T-cell (primary cell): ENCODE measurements at regions not wholly inside any gene's neighbourhood (a gene's known extent, or its start where the extent isn't known, plus 50 kb on each side); places are given as distances from the start of the nearest gene placed in this dataset.
A peak's percentile ranks its signal among the peaks of the same experiment; 100 is the strongest.

Experiments
- ATAC-seq, 4 experiments: fragments of 200-7000 bp in 3 of 4; fragments of 150-1000 bp in 1 of 4; cut with Tn5 transposase; replicated peaks in 1 of 4; 1 replicate in 3 of 4; 2 replicates in 1 of 4; pipeline ENCODE4 v1.10.0; 2021; ENCODE audit warnings: moderate library complexity in 3 of 4, mild to moderate bottlenecking in 2 of 4, moderate number of reproducible peaks in 1 of 4
- CTCF ChIA-PET, 2 donors: fragments of 300-600 bp; sonication (Branson Sonifier 250); formaldehyde crosslinking; loops; one replicate each; lab custom pipeline; 2022; ENCODE audit warnings: antibody characterized with exemption in 2 of 2; lab: Charles Lee
- POLR2A ChIA-PET, 2 donors: fragments of 300-600 bp; sonication (Branson Sonifier 250); formaldehyde crosslinking; loops; one replicate each; lab custom pipeline; 2022; ENCODE audit warnings: antibody characterized with exemption in 2 of 2; lab: Charles Lee
- DNase-seq, 35 experiments: peaks; one replicate each; pipeline versions ENCODE4 v3.0.0 to v3.0.0-alpha.2; 2013 to 2023
- H3K27ac ChIP-seq: one replicate; pipeline ENCODE4 v1.5.1; 2013; ENCODE audit warnings: low read length
- H3K27me3 ChIP-seq, 2 experiments: replicated peaks in 1 of 2; 1 replicate in 1 of 2; 2 replicates in 1 of 2; pipeline versions ENCODE4 v1.6.1 to v1.7.0; 2013; ENCODE audit warnings: low read length in 1 of 2, mixed read lengths in 1 of 2; ENCODE audit not compliant: control insufficient read depth in 2 of 2, insufficient read depth in 2 of 2; ENCODE audit errors: extremely low read depth in 1 of 2
- H3K36me3 ChIP-seq, 2 donors: 1 replicate in 1 of 2; 2 replicates in 1 of 2; pipeline versions ENCODE4 v1.6.1 to v1.7.0; 2013; ENCODE audit warnings: low read length in 1 of 2; ENCODE audit not compliant: control insufficient read depth in 2 of 2, insufficient read depth in 1 of 2; ENCODE audit errors: extremely low read depth in 1 of 2
- H3K4me1 ChIP-seq, 2 experiments: 1 replicate in 1 of 2; 2 replicates in 1 of 2; pipeline versions ENCODE4 v1.6.1 to v1.7.0; 2013; ENCODE audit warnings: low read length in 2 of 2, mixed read lengths in 1 of 2; ENCODE audit not compliant: insufficient read depth in 2 of 2, control insufficient read depth in 1 of 2; ENCODE audit errors: extremely low read depth in 1 of 2
- H3K4me3 ChIP-seq, 2 donors: 1 replicate in 1 of 2; 2 replicates in 1 of 2; pipeline versions ENCODE4 v1.5.1 to v1.7.0; 2013; ENCODE audit warnings: mild to moderate bottlenecking in 2 of 2, low read length in 1 of 2, moderate library complexity in 1 of 2; ENCODE audit not compliant: control insufficient read depth in 1 of 2; ENCODE audit errors: extremely low read depth in 1 of 2
- H3K9me3 ChIP-seq: 2 replicates; pipeline ENCODE4 v1.7.0; 2013
- H3K27ac Mint-ChIP-seq, 2 donors: one replicate each; pipeline ENCODE4 v1.8.0; 2020 to 2021; ENCODE audit warnings: mild to moderate bottlenecking in 2 of 2, mixed read lengths in 2 of 2
- H3K27me3 Mint-ChIP-seq, 2 donors: one replicate each; pipeline ENCODE4 v1.8.0; 2021 to 2022; ENCODE audit warnings: mixed read lengths in 2 of 2
- H3K36me3 Mint-ChIP-seq: one replicate; pipeline ENCODE4 v1.8.0; 2021; ENCODE audit warnings: mixed read lengths
- H3K4me1 Mint-ChIP-seq, 3 donors: one replicate each; pipeline ENCODE4 v1.8.0; 2020 to 2022; ENCODE audit warnings: mixed read lengths in 3 of 3, mild to moderate bottlenecking in 1 of 3
- H3K4me3 Mint-ChIP-seq, 3 donors: one replicate each; pipeline ENCODE4 v1.8.0; 2020 to 2022; ENCODE audit warnings: mild to moderate bottlenecking in 3 of 3, mixed read lengths in 3 of 3, moderate library complexity in 3 of 3
- H3K9me3 Mint-ChIP-seq, 3 donors: one replicate each; pipeline ENCODE4 v1.8.0; 2020 to 2022; ENCODE audit warnings: mixed read lengths in 3 of 3
- WGBS: methylation state at CpG from one replicate; pipeline ENCODE4 v1.1.5; 2013; ENCODE audit warnings: missing lambda C conversion rate; ENCODE audit not compliant: insufficient coverage; 5-methylcytosine and 5-hydroxymethylcytosine counted together

DNA sequence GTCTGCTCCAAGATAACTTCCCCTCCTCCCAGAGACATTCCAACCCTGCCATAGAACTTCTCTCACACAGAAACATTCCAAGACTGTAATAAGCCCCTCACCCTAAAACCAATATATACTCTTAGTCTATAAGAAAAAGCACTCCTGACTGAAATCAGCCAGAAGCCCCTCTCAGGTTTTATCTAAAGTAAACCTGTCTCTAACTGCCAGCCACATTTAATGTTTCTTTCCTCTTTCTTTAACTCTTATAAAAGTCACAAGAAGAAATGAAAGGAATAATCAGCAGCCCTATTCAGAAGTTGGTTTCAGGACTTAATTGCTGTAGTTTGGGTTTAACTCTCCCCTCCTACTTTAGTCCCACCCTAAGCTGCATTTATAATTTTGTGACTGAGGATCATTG, 165.0 kb upstream of the ZCCHC13 start:
- H3K36me3 ChIP-seq: no peaks in the 10 kb centered on the region
- no peak for ATAC-seq
- no peaks in the 10 kb centered on the region for H3K9me3 ChIP-seq
- no peaks in the 10 kb centered on the region for H3K4me1 Mint-ChIP-seq
- ChIA-PET POLR2A (no interaction called here), CTCF (interaction anchor here in 1 of 2 donors (0.6 kb wide), 1 partner anchor 190 kb away, joined by 3 read pairs; no protein-coding TSS in a partner anchor)
- no peak overlapping the region for H3K4me3 ChIP-seq
- no peak overlapping the region for H3K4me3 Mint-ChIP-seq
- H3K4me1 ChIP-seq: no peaks in the 10 kb centered on the region
- no peak overlapping the region for H3K27ac ChIP-seq
- H3K27me3 Mint-ChIP-seq: peaks cover 0 to 5% of the 10 kb centered on the region in 2 donors
- peaks cover 2% of the 10 kb centered on the region for H3K36me3 Mint-ChIP-seq
- H3K27ac Mint-ChIP-seq: no peak overlapping the region
- H3K9me3 Mint-ChIP-seq: no peaks in the 10 kb centered on the region
- H3K27me3 ChIP-seq: no peaks in the 10 kb centered on the region
- DNase-seq: no peak

DNA sequence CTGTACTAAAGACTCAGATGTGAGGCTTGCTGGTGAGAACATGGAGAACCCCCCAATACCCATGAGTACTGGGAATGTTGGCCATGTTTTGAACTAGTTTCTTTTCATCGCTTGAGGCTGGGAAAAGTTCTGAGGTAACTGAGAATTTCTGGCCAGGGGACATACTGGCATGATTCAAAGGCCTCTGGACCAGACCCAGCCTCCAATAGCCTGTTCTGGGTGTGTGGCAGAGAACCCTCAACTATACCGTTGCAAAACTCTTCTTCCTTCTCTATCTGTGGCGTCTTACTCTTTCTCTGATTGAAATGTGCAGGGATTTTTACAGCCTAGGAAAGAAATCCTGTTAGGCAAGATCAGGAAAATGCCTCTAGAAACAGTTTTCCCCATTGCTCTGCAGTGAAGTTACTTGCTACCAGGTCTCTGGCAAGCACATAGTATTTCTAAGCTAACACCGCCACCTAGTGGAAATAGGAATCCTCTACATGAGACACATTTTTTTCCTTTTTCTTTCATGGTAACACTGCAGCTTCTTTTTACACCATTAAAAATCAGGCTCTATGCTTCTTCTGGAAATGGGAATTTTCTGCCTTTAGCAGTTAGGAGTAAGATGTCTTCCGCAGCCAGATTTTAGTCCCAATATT, 170.7 kb upstream of the ZCCHC13 start:
- Histone ChIP-seq H3K36me3 (no peaks in the 10 kb centered on the region), H3K9me3 (no peaks in the 10 kb centered on the region), H3K27ac (no peak overlapping the region), H3K27me3 (no peaks in the 10 kb centered on the region), H3K4me3 (no peak overlapping the region), H3K4me1 (no peaks in the 10 kb centered on the region)
- ATAC-seq (peak; percentile 43 to 67 (median 56)), DNase-seq (peak in 8 of 35 experiments; percentile 0 to 63 (median 10))
- Mint-ChIP-seq H3K27ac (no peak overlapping the region), H3K4me3 (no peak overlapping the region), H3K27me3 (no peaks in the 10 kb centered on the region), H3K9me3 (no peaks in the 10 kb centered on the region), H3K36me3 (peaks cover 9% of the 10 kb centered on the region), H3K4me1 (no peaks in the 10 kb centered on the region)
- WGBS: no CpG with 5 or more reads among the region's 5 CpGs
- POLR2A ChIA-PET: no interaction called here
- CTCF ChIA-PET: interaction anchor here in 1 of 2 donors (0.6 kb wide), 1 partner anchor 1559 kb away, joined by 5 read pairs; no protein-coding TSS in a partner anchor

DNA sequence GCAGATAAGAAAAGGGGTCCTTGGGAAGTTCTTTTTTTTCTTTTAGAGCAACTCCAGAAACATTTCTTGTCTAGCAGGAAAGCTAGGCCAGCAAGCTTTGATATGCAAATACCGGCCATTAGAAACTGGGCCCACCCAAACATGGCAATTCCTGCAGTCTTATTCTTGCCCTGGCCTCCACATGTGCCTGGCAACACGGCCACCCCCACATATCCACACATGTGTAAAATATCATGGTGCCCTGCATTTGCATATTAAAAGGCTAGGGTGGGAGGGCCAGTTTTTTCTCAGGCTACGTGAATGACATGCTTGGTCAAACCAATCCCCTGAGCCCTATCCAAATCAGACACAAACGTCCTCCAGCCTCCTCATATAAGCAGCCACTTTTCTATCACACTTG, 171.7 kb upstream of the ZCCHC13 start:
- ChIA-PET CTCF (interaction anchor here in 1 of 2 donors (0.6 to 0.7 kb wide), 5 partner anchors 33 to 1548 kb away, joined by 3 to 5 read pairs (median 3); no protein-coding TSS in a partner anchor), POLR2A (interaction anchor here in 1 of 2 donors (0.6 kb wide), 1 partner anchor 105 kb away, joined by 5 read pairs; no protein-coding TSS in a partner anchor)
- no peak overlapping the region for H3K4me3 ChIP-seq
- Mint-ChIP-seq H3K4me1 (no peaks in the 10 kb centered on the region), H3K27me3 (no peaks in the 10 kb centered on the region), H3K4me3 (no peak overlapping the region), H3K9me3 (no peaks in the 10 kb centered on the region), H3K27ac (no peak overlapping the region), H3K36me3 (peaks cover 9% of the 10 kb centered on the region)
- 60% methylated on average over 2 of the region's 4 CpGs for WGBS
- no peak for ATAC-seq
- no peaks in the 10 kb centered on the region for H3K36me3 ChIP-seq
- no peaks in the 10 kb centered on the region for H3K4me1 ChIP-seq
- no peak for DNase-seq
- no peaks in the 10 kb centered on the region for H3K27me3 ChIP-seq
- H3K9me3 ChIP-seq: no peaks in the 10 kb centered on the region
- H3K27ac ChIP-seq: no peak overlapping the region

DNA sequence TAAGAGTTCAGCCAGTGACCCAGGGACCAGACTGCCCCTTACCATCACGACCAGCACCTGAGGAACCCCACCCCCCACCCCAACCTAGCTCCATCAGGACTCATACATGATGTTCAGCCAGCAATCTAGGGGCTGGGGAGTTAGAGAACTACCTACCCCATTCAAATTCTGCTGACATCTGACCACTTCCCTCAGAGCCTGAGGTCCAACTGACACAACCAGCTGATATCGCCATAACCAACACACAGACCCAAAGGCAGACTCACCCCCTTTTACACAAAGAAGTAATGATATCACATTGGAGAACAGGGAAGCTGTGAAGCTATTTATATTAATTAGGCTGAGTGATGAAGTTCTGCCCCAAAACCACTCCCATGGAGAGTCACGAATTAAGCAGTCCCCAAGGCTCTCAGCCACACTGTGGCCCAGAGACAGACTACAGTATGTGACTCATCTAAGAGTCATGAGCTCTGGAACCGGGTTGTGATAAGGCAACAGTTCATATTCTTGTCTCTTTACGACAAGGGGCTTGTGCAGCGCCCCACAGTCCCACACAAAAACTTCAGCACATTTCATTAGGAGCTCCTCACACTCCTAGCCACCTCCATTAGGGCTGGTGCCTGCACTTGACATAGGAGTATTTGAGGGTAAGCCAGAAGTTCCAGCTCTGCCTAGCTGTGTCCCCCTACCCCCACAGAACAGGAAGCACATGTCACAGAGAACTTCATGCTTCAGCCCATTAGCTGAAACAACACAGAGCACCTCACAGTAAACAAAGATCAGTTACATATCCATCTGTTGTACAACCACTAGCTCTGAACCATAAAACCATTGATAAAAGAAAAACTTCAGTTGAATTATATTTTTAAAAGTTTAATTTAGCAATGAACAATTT, 184.7 kb upstream of the ZCCHC13 start:
- H3K4me3 ChIP-seq: no peak overlapping the region
- Mint-ChIP-seq H3K4me3 (no peak overlapping the region), H3K36me3 (no peaks in the 10 kb centered on the region), H3K9me3 (no peaks in the 10 kb centered on the region), H3K27me3 (peaks cover 0 to 4% of the 10 kb centered on the region in 2 donors), H3K4me1 (peaks cover 0 to 2% (median 0%) of the 10 kb centered on the region in 3 donors), H3K27ac (no peak overlapping the region)
- DNase-seq (no peak), ATAC-seq (no peak)
- H3K27ac ChIP-seq: no peak overlapping the region
- no peaks in the 10 kb centered on the region for H3K9me3 ChIP-seq
- no peaks in the 10 kb centered on the region for H3K36me3 ChIP-seq
- ChIA-PET CTCF (interaction anchor here in 1 of 2 donors (0.6 to 1.2 kb wide), 2 partner anchors 17 to 263 kb away, joined by 3 to 6 read pairs; no protein-coding TSS in a partner anchor), POLR2A (interaction anchor here in 1 of 2 donors (0.6 kb wide), 1 partner anchor 271 kb away, joined by 3 read pairs; no protein-coding TSS in a partner anchor)
- 56% methylated on average over 2 of the region's 6 CpGs for WGBS
- H3K4me1 ChIP-seq: no peaks in the 10 kb centered on the region
- H3K27me3 ChIP-seq: no peaks in the 10 kb centered on the region

DNA sequence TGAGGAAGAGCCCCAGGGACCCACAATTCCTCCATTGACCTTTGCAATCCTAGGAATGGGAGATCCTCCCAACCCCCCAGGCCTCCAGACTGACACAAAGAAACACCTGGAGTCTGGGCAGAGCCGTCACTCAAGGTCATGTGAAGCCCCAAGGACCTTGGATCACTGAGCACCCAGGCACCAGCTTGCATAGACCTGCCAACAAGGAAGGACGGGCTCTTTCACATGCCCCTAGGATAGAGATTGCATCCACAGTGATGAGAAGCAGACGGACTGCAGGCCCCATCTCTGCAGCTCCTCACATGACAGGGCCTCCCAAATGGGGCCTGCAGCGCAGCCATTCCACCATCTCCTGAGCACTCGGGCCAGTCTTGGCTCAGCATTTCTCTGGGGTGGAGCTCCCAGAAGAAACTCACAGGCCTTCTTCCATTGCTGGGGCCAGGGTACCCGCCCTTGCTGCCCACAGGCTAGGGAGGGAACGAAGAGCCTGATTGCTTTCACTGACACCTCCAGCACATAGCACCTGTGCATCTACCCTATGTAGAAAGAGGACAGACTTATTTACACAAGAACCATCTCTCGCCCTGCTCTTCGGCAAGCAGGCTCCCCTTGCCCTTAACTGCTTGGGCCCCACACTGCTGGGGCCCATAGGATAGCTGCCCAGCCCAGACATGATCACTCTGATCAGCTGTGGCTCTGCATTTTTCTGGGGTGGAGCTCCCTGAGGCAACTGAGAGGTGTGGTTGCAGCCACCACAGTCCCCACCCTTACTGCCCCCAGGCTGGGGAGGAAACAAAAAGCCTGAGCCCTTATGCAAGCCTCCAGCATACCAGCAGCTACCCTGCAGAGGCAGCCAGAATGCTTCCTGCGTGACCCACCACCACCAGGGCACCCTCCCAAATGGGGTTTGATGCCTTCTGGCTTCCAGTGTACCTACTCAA, 185.7 kb upstream of the ZCCHC13 start:
- Mint-ChIP-seq H3K27me3 (peaks cover 0 to 4% of the 10 kb centered on the region in 2 donors), H3K4me3 (no peak overlapping the region), H3K4me1 (peaks cover 0 to 2% (median 0%) of the 10 kb centered on the region in 3 donors), H3K27ac (no peak overlapping the region), H3K36me3 (no peaks in the 10 kb centered on the region), H3K9me3 (no peaks in the 10 kb centered on the region)
- 74% methylated on average over 3 of the region's 10 CpGs for WGBS
- H3K36me3 ChIP-seq: no peaks in the 10 kb centered on the region
- H3K27me3 ChIP-seq: no peaks in the 10 kb centered on the region
- no peaks in the 10 kb centered on the region for H3K4me1 ChIP-seq
- CTCF ChIA-PET: no interaction called here
- ATAC-seq (no peak), DNase-seq (no peak)
- H3K9me3 ChIP-seq: no peaks in the 10 kb centered on the region
- no peak overlapping the region for H3K27ac ChIP-seq
- POLR2A ChIA-PET: no interaction called here
- H3K4me3 ChIP-seq: no peak overlapping the region

DNA sequence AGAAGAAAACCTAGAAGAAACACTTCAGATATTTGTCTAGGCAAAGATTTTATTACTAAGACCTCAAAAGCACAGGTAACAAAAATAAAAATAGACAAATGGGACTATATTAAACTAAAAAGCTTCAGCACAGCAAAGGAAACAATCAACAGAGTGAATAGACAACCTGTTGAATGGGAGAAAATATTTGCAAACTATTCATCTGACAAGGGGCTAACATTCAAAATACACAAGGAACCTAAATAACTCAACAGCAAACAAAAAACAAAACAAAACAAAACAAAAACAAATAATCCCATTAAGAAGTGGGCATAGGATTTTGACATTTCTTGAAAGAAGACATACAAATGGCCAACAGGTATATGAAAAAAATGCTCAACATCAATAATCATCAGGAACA, 192.7 kb upstream of the ZCCHC13 start:
- Mint-ChIP-seq H3K36me3 (peaks cover 26% of the 10 kb centered on the region), H3K27ac (no peak overlapping the region), H3K4me3 (no peak overlapping the region), H3K9me3 (no peaks in the 10 kb centered on the region), H3K4me1 (no peaks in the 10 kb centered on the region), H3K27me3 (peaks cover 0 to 35% of the 10 kb centered on the region in 2 donors)
- POLR2A ChIA-PET: no interaction called here
- CTCF ChIA-PET: interaction anchor here in 1 of 2 donors (1.2 kb wide), 1 partner anchor 258 kb away, joined by 3 read pairs; the partner anchor contains the start of gene XIST
- no peaks in the 10 kb centered on the region for H3K36me3 ChIP-seq
- no peak overlapping the region for H3K27ac ChIP-seq
- no peaks in the 10 kb centered on the region for H3K4me1 ChIP-seq
- H3K4me3 ChIP-seq: no peak overlapping the region
- H3K27me3 ChIP-seq: no peaks in the 10 kb centered on the region
- no peaks in the 10 kb centered on the region for H3K9me3 ChIP-seq
- DNase-seq (no peak), ATAC-seq (no peak)
